ENCODE measurements at regions not wholly inside any gene's neighbourhood (a gene's known extent, or its start where the extent isn't known, plus 50 kb on each side); places are given as distances from the start of the nearest gene placed in this dataset.

- ATAC-seq (ENCODE audit: low read depth) (no peak), DNase-seq (no peak)
- H3K9me3 Mint-ChIP-seq (ENCODE audit: insufficient read depth): no peaks in the 10 kb centered on the region
- intact Hi-C loops (cut with micrococcal nuclease): no loop called here
- Histone ChIP-seq H2AFZ (ENCODE audit: insufficient read depth, low read depth, low read length, poor library complexity, severe bottlenecking) (no peak overlapping the region), H3K9ac (ENCODE audit: low read length) (no peak overlapping the region), H3K4me3 (ENCODE audit: control extremely low read depth in 1 of 5, extremely low read depth in 1 of 5, insufficient read depth in 1 of 5, low read depth in 2 of 5, low read length in 4 of 5) (no peak overlapping the region), H3K4me2 (replicated peaks; ENCODE audit: low read depth, low read length, poor library complexity, severe bottlenecking) (no peak overlapping the region), H3K79me2 (ENCODE audit: control insufficient read depth, insufficient read depth, low read length) (no peaks in the 10 kb centered on the region), H3K27ac (ENCODE audit: low read length in 2 of 2) (no peak overlapping the region), H3K4me1 (ENCODE audit: control insufficient read depth in 2 of 2, insufficient read depth in 2 of 2, low read length in 2 of 2) (no peaks in the 10 kb centered on the region), H3K9me3 (ENCODE audit: control extremely low read depth in 1 of 3, control insufficient read depth in 2 of 3, insufficient read depth in 1 of 3, low read length in 2 of 3) (peaks cover 0 to 3% (median 0%) of the 10 kb centered on the region in 3 donors), H3K36me3 (replicated peaks in 1 of 2; ENCODE audit: control extremely low read depth in 1 of 2, control insufficient read depth in 1 of 2, extremely low read depth in 1 of 2, insufficient read depth in 2 of 2, low read length in 1 of 2) (no peaks in the 10 kb centered on the region), H4K20me1 (ENCODE audit: control insufficient read depth, insufficient read depth, low read length, poor library complexity, severe bottlenecking) (no peaks in the 10 kb centered on the region), H3K27me3 (replicated peaks in 1 of 4; ENCODE audit: control extremely low read depth in 1 of 4, control insufficient read depth in 3 of 4, insufficient read depth in 4 of 4, low read length in 3 of 4) (peaks cover 0 to 5% (median 0%) of the 10 kb centered on the region in 4 experiments)
- H3K4me1 Mint-ChIP-seq: no peaks in the 10 kb centered on the region
- TF ChIP-seq EZH2 (IDR thresholded peaks at IDR 0.05; ENCODE audit: borderline replicate concordance, insufficient read depth, low read depth, low read length, poor library complexity, severe bottlenecking) (no peak), CTCF (IDR thresholded peaks at IDR 0.05) (no peak)
- 96% methylated on average over 3 of the region's 5 CpGs for WGBS (ENCODE audit: insufficient coverage)
- ChIA-PET CTCF (no interaction called here), POLR2A (no interaction called here)
- peaks cover 27% of the 10 kb centered on the region for H3K27me3 Mint-ChIP-seq
- H3K4me3 Mint-ChIP-seq: no peak overlapping the region
- no peak overlapping the region for H3K27ac Mint-ChIP-seq
Observed at GRCh38 chr22:47878460-47878859, 1116.0 kb downstream of the TBC1D22A start.

- Histone ChIP-seq H3K4me3 (ENCODE audit: control extremely low read depth in 1 of 5, extremely low read depth in 1 of 5, insufficient read depth in 1 of 5, low read depth in 2 of 5, low read length in 4 of 5) (no peak overlapping the region), H3K9me3 (ENCODE audit: control extremely low read depth in 1 of 3, control insufficient read depth in 2 of 3, insufficient read depth in 1 of 3, low read length in 2 of 3) (peaks cover under 1 to 4% (median 3%) of the 10 kb centered on the region in 3 donors), H3K79me2 (ENCODE audit: control insufficient read depth, insufficient read depth, low read length) (no peaks in the 10 kb centered on the region), H3K27ac (ENCODE audit: low read length in 2 of 2) (no peak overlapping the region), H3K27me3 (replicated peaks in 1 of 4; ENCODE audit: control extremely low read depth in 1 of 4, control insufficient read depth in 3 of 4, insufficient read depth in 4 of 4, low read length in 3 of 4) (peaks cover 0 to 5% (median 0%) of the 10 kb centered on the region in 4 experiments), H4K20me1 (ENCODE audit: control insufficient read depth, insufficient read depth, low read length, poor library complexity, severe bottlenecking) (no peaks in the 10 kb centered on the region), H3K4me1 (ENCODE audit: control insufficient read depth in 2 of 2, insufficient read depth in 2 of 2, low read length in 2 of 2) (no peaks in the 10 kb centered on the region), H3K36me3 (replicated peaks in 1 of 2; ENCODE audit: control extremely low read depth in 1 of 2, control insufficient read depth in 1 of 2, extremely low read depth in 1 of 2, insufficient read depth in 2 of 2, low read length in 1 of 2) (no peaks in the 10 kb centered on the region), H2AFZ (ENCODE audit: insufficient read depth, low read depth, low read length, poor library complexity, severe bottlenecking) (no peak overlapping the region), H3K4me2 (replicated peaks; ENCODE audit: low read depth, low read length, poor library complexity, severe bottlenecking) (no peak overlapping the region), H3K9ac (ENCODE audit: low read length) (no peak overlapping the region)
- Mint-ChIP-seq H3K4me1 (no peaks in the 10 kb centered on the region), H3K9me3 (ENCODE audit: insufficient read depth) (peaks cover under 1% of the 10 kb centered on the region), H3K27me3 (peaks cover 23% of the 10 kb centered on the region), H3K27ac (no peak overlapping the region), H3K4me3 (no peak overlapping the region)
- DNase-seq: no peak
- intact Hi-C loops (cut with micrococcal nuclease): no loop called here
- 95% methylated on average over 12 of the region's 19 CpGs for WGBS (ENCODE audit: insufficient coverage)
- ATAC-seq (ENCODE audit: low read depth): no peak
- ChIA-PET CTCF (no interaction called here), POLR2A (no interaction called here)
- TF ChIP-seq EZH2 (IDR thresholded peaks at IDR 0.05; ENCODE audit: borderline replicate concordance, insufficient read depth, low read depth, low read length, poor library complexity, severe bottlenecking) (no peak), CTCF (IDR thresholded peaks at IDR 0.05) (no peak)
Observed at GRCh38 chr22:47872761-47873535, 1110.5 kb downstream of the TBC1D22A start.
